ENCODE measurements at regions not wholly inside any gene's neighbourhood (a gene's known extent, or its start where the extent isn't known, plus 50 kb on each side); places are given as distances from the start of the nearest gene placed in this dataset.

GRCh38 chr10:110401401-110402076 is 96.2 kb upstream of the DUSP5 start:
- TF ChIP-seq CTCF (conservative IDR thresholded peaks at IDR 0.05; ENCODE audit: low read depth, low read length): no peak

GRCh38 chr10:110402077-110402416 is 95.7 kb upstream of the DUSP5 start:
- H3K4me3 ChIP-seq (ENCODE audit: low read depth, low read length): no peak overlapping the region
- TF ChIP-seq CTCF (conservative IDR thresholded peaks at IDR 0.05; ENCODE audit: low read depth, low read length): no peak
- no peak for DNase-seq (ENCODE audit: low read depth)

More at GRCh38 chr10:110401401-110402076, 96.2 kb upstream of the DUSP5 start:
- no peak overlapping the region for H3K4me3 ChIP-seq (ENCODE audit: low read depth, low read length)
- DNase-seq (ENCODE audit: low read depth): no peak

GRCh38 chr10:110403593-110403992 is 94.1 kb upstream of the DUSP5 start:
- TF ChIP-seq CTCF (conservative IDR thresholded peaks at IDR 0.05; ENCODE audit: low read depth, low read length): no peak
- no peak overlapping the region for H3K4me3 ChIP-seq (ENCODE audit: low read depth, low read length)
- DNase-seq (ENCODE audit: low read depth): no peak

- no peak for DNase-seq (ENCODE audit: low read depth)
- H3K4me3 ChIP-seq (ENCODE audit: low read depth, low read length): no peak overlapping the region
- no peak for TF ChIP-seq CTCF (conservative IDR thresholded peaks at IDR 0.05; ENCODE audit: low read depth, low read length)
Measured at GRCh38 chr10:110404413-110404812, 93.3 kb upstream of the DUSP5 start.

- DNase-seq (ENCODE audit: low read depth): no peak
- no peak overlapping the region for H3K4me3 ChIP-seq (ENCODE audit: low read depth, low read length)
- TF ChIP-seq CTCF (conservative IDR thresholded peaks at IDR 0.05; ENCODE audit: low read depth, low read length): no peak
Measured at GRCh38 chr10:110404825-110405224, 92.9 kb upstream of the DUSP5 start.

- no peak overlapping the region for H3K4me3 ChIP-seq (ENCODE audit: low read depth, low read length)
- no peak for TF ChIP-seq CTCF (conservative IDR thresholded peaks at IDR 0.05; ENCODE audit: low read depth, low read length)
- no peak for DNase-seq (ENCODE audit: low read depth)
Measured at GRCh38 chr10:110405380-110405779, 92.3 kb upstream of the DUSP5 start.

All from choroid plexus epithelial cell (primary cell).